GM12875 (cell line): ENCODE measurements at regions not wholly inside any gene's neighbourhood (a gene's known extent, or its start where the extent isn't known, plus 50 kb on each side); places are given as distances from the start of the nearest gene placed in this dataset.

Experiments used
- H3K4me3 ChIP-seq: one replicate; pipeline ENCODE4 v1.5.1; 2011; ENCODE audit warnings: low read depth, low read length, control low read depth
- CTCF ChIP-seq: IDR thresholded peaks from 2 replicates; pipeline ENCODE4 v1.5.1; 2011; ENCODE audit warnings: low read depth, mild to moderate bottlenecking, control low read depth, inconsistent platforms, low read length, moderate library complexity, borderline replicate concordance; ENCODE audit not compliant: insufficient read depth

- no peak overlapping the region for H3K4me3 ChIP-seq
- TF ChIP-seq CTCF: no peak
Observed at GRCh38 chr20:22466447-22467171, 117.8 kb downstream of the FOXA2 start.

GRCh38 chr20:22465622-22466446 lies 118.5 kb downstream of the FOXA2 start:
- no peak overlapping the region for H3K4me3 ChIP-seq
- no peak for TF ChIP-seq CTCF

GRCh38 chr20:22464312-22465003 lies 119.9 kb downstream of the FOXA2 start:
- no peak overlapping the region for H3K4me3 ChIP-seq
- TF ChIP-seq CTCF: no peak

GRCh38 chr20:22462975-22463914 lies 121.1 kb downstream of the FOXA2 start:
- no peak for TF ChIP-seq CTCF
- H3K4me3 ChIP-seq: no peak overlapping the region

GRCh38 chr20:22460803-22461202 lies 123.6 kb downstream of the FOXA2 start:
- TF ChIP-seq CTCF: no peak
- no peak overlapping the region for H3K4me3 ChIP-seq

GRCh38 chr20:22460231-22460630 lies 124.1 kb downstream of the FOXA2 start:
- TF ChIP-seq CTCF: no peak
- H3K4me3 ChIP-seq: no peak overlapping the region
